Smooth muscle cell (in vitro differentiated cells): ENCODE measurements at regions not wholly inside any gene's neighbourhood (a gene's known extent, or its start where the extent isn't known, plus 50 kb on each side); places are given as distances from the start of the nearest gene placed in this dataset.

Experiments
- DNase-seq: peaks from one replicate; lab custom pipeline; 2025; ENCODE audit not compliant: unreplicated experiment; lab: John Stamatoyannopoulos, UW
- H2AFZ ChIP-seq: fragments of 200-600 bp; sonication (generic); 2 replicates; pipeline ENCODE4 v1.6.0; 2016; ENCODE audit warnings: antibody characterized with exemption, low read depth, mild to moderate bottlenecking
- H3F3A ChIP-seq: fragments of 200-600 bp; sonication (generic); 2 replicates; pipeline ENCODE4 v1.6.0; 2017; ENCODE audit warnings: antibody characterized with exemption, low read depth
- H3K27ac ChIP-seq: fragments of 200-600 bp; sonication (generic); 2 replicates; pipeline ENCODE4 v1.5.1; 2016; ENCODE audit warnings: low read depth, mild to moderate bottlenecking
- H3K27me3 ChIP-seq: fragments of 200-600 bp; sonication (generic); 2 replicates; pipeline ENCODE4 v1.6.1; 2016; ENCODE audit warnings: low read depth, mild to moderate bottlenecking
- H3K36me3 ChIP-seq: fragments of 200-600 bp; sonication (generic); 2 replicates; pipeline ENCODE4 v1.5.1; 2016; ENCODE audit warnings: low read depth
- H3K4me1 ChIP-seq: fragments of 200-600 bp; sonication (generic); 2 replicates; pipeline ENCODE4 v1.5.1; 2016; ENCODE audit warnings: low read depth
- H3K4me2 ChIP-seq: fragments of 200-600 bp; sonication (generic); 2 replicates; pipeline ENCODE4 v1.6.0; 2016; ENCODE audit warnings: mild to moderate bottlenecking
- H3K4me3 ChIP-seq: fragments of 200-600 bp; sonication (generic); 2 replicates; pipeline ENCODE4 v1.5.1; 2016; ENCODE audit warnings: mild to moderate bottlenecking
- H3K79me2 ChIP-seq: fragments of 200-600 bp; sonication (generic); 2 replicates; pipeline ENCODE4 v1.6.0; 2016; ENCODE audit warnings: low read depth, mild to moderate bottlenecking
- H3K9ac ChIP-seq: fragments of 200-600 bp; sonication (generic); 2 replicates; pipeline ENCODE4 v1.6.0; 2016; ENCODE audit warnings: low read depth
- H3K9me3 ChIP-seq: fragments of 200-600 bp; sonication (generic); replicated peaks from 2 replicates; pipeline ENCODE4 v1.5.1; 2016; ENCODE audit warnings: low read depth
- H4K20me1 ChIP-seq: fragments of 200-600 bp; sonication (generic); 2 replicates; pipeline ENCODE4 v1.6.0; 2016; ENCODE audit warnings: low read depth
- CTCF ChIP-seq: fragments of 200-600 bp; sonication (generic); IDR thresholded peaks from 2 replicates; pipeline ENCODE4 v1.5.1; 2017; ENCODE audit warnings: borderline replicate concordance, mild to moderate bottlenecking, antibody characterized with exemption; ENCODE audit not compliant: insufficient read depth, poor library complexity, severe bottlenecking
- WGBS: methylation state at CpG from one replicate; pipeline ENCODE4 v1.1.7; 2016; ENCODE audit warnings: low lambda C conversion rate; 5-methylcytosine and 5-hydroxymethylcytosine counted together

GRCh38 chr5:118354797-118355196 lies 633.5 kb downstream of the DTWD2 start:
- Histone ChIP-seq H2AFZ (no peak overlapping the region), H3K4me2 (no peak overlapping the region), H3K27ac (no peak overlapping the region), H3K27me3 (no peaks in the 10 kb centered on the region), H3K79me2 (no peaks in the 10 kb centered on the region), H3F3A (no peaks in the 10 kb centered on the region), H4K20me1 (no peaks in the 10 kb centered on the region), H3K9ac (no peak overlapping the region), H3K4me1 (no peaks in the 10 kb centered on the region), H3K36me3 (no peaks in the 10 kb centered on the region), H3K9me3 (no peaks in the 10 kb centered on the region), H3K4me3 (no peak overlapping the region)
- TF ChIP-seq CTCF: no peak
- DNase-seq: no peak

GRCh38 chr5:118353970-118354369 lies 634.4 kb downstream of the DTWD2 start:
- H3K79me2 ChIP-seq: no peaks in the 10 kb centered on the region
- no peak overlapping the region for H2AFZ ChIP-seq
- no peak overlapping the region for H3K9ac ChIP-seq
- H3K27ac ChIP-seq: no peak overlapping the region
- DNase-seq: no peak
- H3K4me1 ChIP-seq: no peaks in the 10 kb centered on the region
- H3K4me3 ChIP-seq: no peak overlapping the region
- H3K27me3 ChIP-seq: no peaks in the 10 kb centered on the region
- H3K4me2 ChIP-seq: no peak overlapping the region
- no peaks in the 10 kb centered on the region for H3F3A ChIP-seq
- H3K9me3 ChIP-seq: no peaks in the 10 kb centered on the region
- no peaks in the 10 kb centered on the region for H3K36me3 ChIP-seq
- H4K20me1 ChIP-seq: no peaks in the 10 kb centered on the region
- no peak for TF ChIP-seq CTCF

GRCh38 chr5:118336468-118336867 lies 651.9 kb downstream of the DTWD2 start:
- no peak for DNase-seq
- TF ChIP-seq CTCF: no peak
- Histone ChIP-seq H2AFZ (no peak overlapping the region), H3K79me2 (no peaks in the 10 kb centered on the region), H3F3A (no peaks in the 10 kb centered on the region), H3K4me3 (no peak overlapping the region), H3K27me3 (no peaks in the 10 kb centered on the region), H3K4me2 (no peak overlapping the region), H4K20me1 (no peaks in the 10 kb centered on the region), H3K9ac (no peak overlapping the region), H3K4me1 (no peaks in the 10 kb centered on the region), H3K27ac (no peak overlapping the region), H3K9me3 (no peaks in the 10 kb centered on the region), H3K36me3 (no peaks in the 10 kb centered on the region)

GRCh38 chr5:118327389-118327788 lies 661.0 kb downstream of the DTWD2 start:
- DNase-seq: no peak
- H3K79me2 ChIP-seq: no peaks in the 10 kb centered on the region
- no peak overlapping the region for H3K4me2 ChIP-seq
- no peaks in the 10 kb centered on the region for H4K20me1 ChIP-seq
- no peak for TF ChIP-seq CTCF
- no peak overlapping the region for H3K9ac ChIP-seq
- H2AFZ ChIP-seq: no peak overlapping the region
- H3K9me3 ChIP-seq: peaks cover 8% of the 10 kb centered on the region
- H3K36me3 ChIP-seq: no peaks in the 10 kb centered on the region
- WGBS: 95% methylated on average over 3 of the region's 3 CpGs
- no peaks in the 10 kb centered on the region for H3F3A ChIP-seq
- H3K4me3 ChIP-seq: no peak overlapping the region
- H3K27me3 ChIP-seq: no peaks in the 10 kb centered on the region
- peaks cover 4% of the 10 kb centered on the region for H3K4me1 ChIP-seq
- H3K27ac ChIP-seq: no peak overlapping the region
